ENCODE measurements at regions not wholly inside any gene's neighbourhood (a gene's known extent, or its start where the extent isn't known, plus 50 kb on each side); places are given as distances from the start of the nearest gene placed in this dataset.

DNA sequence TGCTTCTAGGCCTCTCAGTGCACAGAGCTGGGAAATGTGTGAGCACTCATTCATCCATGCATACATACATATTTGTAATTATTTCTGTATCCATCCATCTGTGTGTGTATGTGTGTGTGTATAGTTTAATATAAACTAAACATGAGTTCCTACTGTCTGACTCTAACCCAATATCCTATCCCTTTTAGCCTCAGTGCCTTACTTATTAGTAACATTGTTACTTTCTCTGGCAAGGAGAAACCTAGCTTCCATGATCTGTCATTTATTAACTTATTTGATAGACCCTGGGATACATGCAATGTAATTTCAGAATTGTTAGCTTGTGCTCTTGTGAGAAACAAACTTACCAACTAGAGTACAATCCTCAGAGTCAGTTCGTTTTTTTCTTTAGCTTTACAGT lies 59.0 kb upstream of the WSCD1 start:
- Histone ChIP-seq H2AFZ (ENCODE audit: low read length) (no peak overlapping the region), H3K4me1 (ENCODE audit: low read length) (no peaks in the 10 kb centered on the region), H3K4me3 (ENCODE audit: low read length) (no peak overlapping the region), H3K4me2 (ENCODE audit: low read depth, low read length) (no peak overlapping the region), H3K79me2 (ENCODE audit: low read length) (no peaks in the 10 kb centered on the region), H3K36me3 (replicated peaks; ENCODE audit: insufficient read depth, low read length) (no peaks in the 10 kb centered on the region), H3K27ac (ENCODE audit: low read length) (no peak overlapping the region), H3F3A (ENCODE audit: insufficient read depth, low read length) (no peaks in the 10 kb centered on the region), H3K9ac (ENCODE audit: low read length) (no peak overlapping the region), H3K9me2 (replicated peaks; ENCODE audit: insufficient read depth, low read length) (no peaks in the 10 kb centered on the region), H4K20me1 (ENCODE audit: insufficient read depth, low read length) (no peaks in the 10 kb centered on the region), H3K9me3 (replicated peaks; ENCODE audit: insufficient read depth, low read length) (no peaks in the 10 kb centered on the region), H3K27me3 (replicated peaks; ENCODE audit: insufficient read depth, low read length) (no peaks in the 10 kb centered on the region)
- TF ChIP-seq EZH2 (optimal IDR thresholded peaks at IDR 0.05; ENCODE audit: low read depth, low read length) (no peak), EZH2phosphoT487 (IDR thresholded peaks at IDR 0.05; ENCODE audit: low read length) (no peak)
- TF ChIP-seq, protein P1, sequence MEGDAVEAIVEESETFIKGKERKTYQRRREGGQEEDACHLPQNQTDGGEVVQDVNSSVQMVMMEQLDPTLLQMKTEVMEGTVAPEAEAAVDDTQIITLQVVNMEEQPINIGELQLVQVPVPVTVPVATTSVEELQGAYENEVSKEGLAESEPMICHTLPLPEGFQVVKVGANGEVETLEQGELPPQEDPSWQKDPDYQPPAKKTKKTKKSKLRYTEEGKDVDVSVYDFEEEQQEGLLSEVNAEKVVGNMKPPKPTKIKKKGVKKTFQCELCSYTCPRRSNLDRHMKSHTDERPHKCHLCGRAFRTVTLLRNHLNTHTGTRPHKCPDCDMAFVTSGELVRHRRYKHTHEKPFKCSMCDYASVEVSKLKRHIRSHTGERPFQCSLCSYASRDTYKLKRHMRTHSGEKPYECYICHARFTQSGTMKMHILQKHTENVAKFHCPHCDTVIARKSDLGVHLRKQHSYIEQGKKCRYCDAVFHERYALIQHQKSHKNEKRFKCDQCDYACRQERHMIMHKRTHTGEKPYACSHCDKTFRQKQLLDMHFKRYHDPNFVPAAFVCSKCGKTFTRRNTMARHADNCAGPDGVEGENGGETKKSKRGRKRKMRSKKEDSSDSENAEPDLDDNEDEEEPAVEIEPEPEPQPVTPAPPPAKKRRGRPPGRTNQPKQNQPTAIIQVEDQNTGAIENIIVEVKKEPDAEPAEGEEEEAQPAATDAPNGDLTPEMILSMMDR (IDR thresholded peaks at IDR 0.05; ENCODE audit: low read length): no peak
- DNase-seq: no peak

DNA sequence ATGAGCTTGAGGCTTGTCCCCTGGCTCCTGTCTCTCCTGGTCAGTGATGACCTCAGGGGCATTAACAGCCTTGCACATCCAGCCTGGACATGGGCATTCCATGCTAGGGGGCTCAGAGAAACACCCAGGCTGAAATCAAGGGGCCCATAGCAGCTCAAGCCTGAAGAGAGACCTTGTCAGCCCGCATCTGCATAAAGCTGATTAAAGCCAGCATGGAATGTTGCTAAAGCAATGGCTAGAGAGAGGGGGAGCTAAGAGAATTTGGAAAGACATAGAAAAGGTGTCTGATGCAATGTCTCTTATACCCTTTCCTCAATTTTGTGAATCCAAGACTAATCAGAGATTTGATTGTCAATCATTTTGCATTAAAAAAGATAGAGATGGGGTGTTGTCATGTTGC lies 51.4 kb upstream of the WSCD1 start:
- no peak overlapping the region for H3K9ac ChIP-seq (ENCODE audit: low read length)
- no peaks in the 10 kb centered on the region for H3K36me3 ChIP-seq (replicated peaks; ENCODE audit: insufficient read depth, low read length)
- H3K27ac ChIP-seq (ENCODE audit: low read length): no peak overlapping the region
- no peak for DNase-seq
- no peaks in the 10 kb centered on the region for H4K20me1 ChIP-seq (ENCODE audit: insufficient read depth, low read length)
- H3K4me1 ChIP-seq (ENCODE audit: low read length): no peaks in the 10 kb centered on the region
- no peaks in the 10 kb centered on the region for H3K79me2 ChIP-seq (ENCODE audit: low read length)
- no peaks in the 10 kb centered on the region for H3K27me3 ChIP-seq (replicated peaks; ENCODE audit: insufficient read depth, low read length)
- H3K4me3 ChIP-seq (ENCODE audit: low read length): no peak overlapping the region
- no peaks in the 10 kb centered on the region for H3K9me3 ChIP-seq (replicated peaks; ENCODE audit: insufficient read depth, low read length)
- H3K9me2 ChIP-seq (replicated peaks; ENCODE audit: insufficient read depth, low read length): no peaks in the 10 kb centered on the region
- no peak overlapping the region for H3K4me2 ChIP-seq (ENCODE audit: low read depth, low read length)
- no peak overlapping the region for H2AFZ ChIP-seq (ENCODE audit: low read length)
- TF ChIP-seq, protein P1 (IDR thresholded peaks at IDR 0.05; ENCODE audit: low read length): no peak
- no peak for TF ChIP-seq EZH2phosphoT487 (IDR thresholded peaks at IDR 0.05; ENCODE audit: low read length)
- no peak for TF ChIP-seq EZH2 (optimal IDR thresholded peaks at IDR 0.05; ENCODE audit: low read depth, low read length)
- no peaks in the 10 kb centered on the region for H3F3A ChIP-seq (ENCODE audit: insufficient read depth, low read length)

DNA sequence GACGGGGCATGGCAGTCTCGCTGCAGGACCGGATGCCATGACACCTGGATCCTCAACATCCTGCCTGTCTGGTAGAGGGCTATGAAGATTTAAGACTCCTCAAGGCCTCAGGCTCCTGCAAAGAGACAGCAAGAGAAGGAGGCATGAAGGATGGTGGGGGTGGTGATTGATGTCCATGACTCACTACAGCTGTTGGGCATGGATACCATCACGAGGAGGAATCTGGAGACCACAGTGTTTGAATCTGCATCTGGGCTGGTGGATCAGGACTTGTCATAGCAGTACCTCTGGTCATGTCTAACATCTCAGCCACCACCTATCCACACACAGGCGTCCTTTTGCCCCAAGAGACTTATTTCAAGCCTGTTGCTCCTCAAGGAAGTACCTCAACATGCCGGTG lies 50.2 kb upstream of the WSCD1 start:
- no peaks in the 10 kb centered on the region for H3K79me2 ChIP-seq (ENCODE audit: low read length)
- no peak overlapping the region for H3K4me2 ChIP-seq (ENCODE audit: low read depth, low read length)
- H3K4me3 ChIP-seq (ENCODE audit: low read length): no peak overlapping the region
- H2AFZ ChIP-seq (ENCODE audit: low read length): no peak overlapping the region
- H3K27ac ChIP-seq (ENCODE audit: low read length): no peak overlapping the region
- no peaks in the 10 kb centered on the region for H3K9me2 ChIP-seq (replicated peaks; ENCODE audit: insufficient read depth, low read length)
- no peak overlapping the region for H3K9ac ChIP-seq (ENCODE audit: low read length)
- no peaks in the 10 kb centered on the region for H3K27me3 ChIP-seq (replicated peaks; ENCODE audit: insufficient read depth, low read length)
- TF ChIP-seq EZH2phosphoT487 (IDR thresholded peaks at IDR 0.05; ENCODE audit: low read length) (no peak), EZH2 (optimal IDR thresholded peaks at IDR 0.05; ENCODE audit: low read depth, low read length) (no peak)
- TF ChIP-seq, protein P1 (IDR thresholded peaks at IDR 0.05; ENCODE audit: low read length): no peak
- H3K36me3 ChIP-seq (replicated peaks; ENCODE audit: insufficient read depth, low read length): no peaks in the 10 kb centered on the region
- H3K4me1 ChIP-seq (ENCODE audit: low read length): no peaks in the 10 kb centered on the region
- no peaks in the 10 kb centered on the region for H3F3A ChIP-seq (ENCODE audit: insufficient read depth, low read length)
- no peak for DNase-seq
- no peaks in the 10 kb centered on the region for H3K9me3 ChIP-seq (replicated peaks; ENCODE audit: insufficient read depth, low read length)
- no peaks in the 10 kb centered on the region for H4K20me1 ChIP-seq (ENCODE audit: insufficient read depth, low read length)
